Pancreas (tissue), 10 donors: ENCODE measurements at regions not wholly inside any gene's neighbourhood (a gene's known extent, or its start where the extent isn't known, plus 50 kb on each side); places are given as distances from the start of the nearest gene placed in this dataset.

Source experiments
- ATAC-seq, 4 donors: fragments of 200-7000 bp; cut with Tn5 transposase; one replicate each; pipeline versions ENCODE4 v1.8.0 to v1.9.1; 2020; ENCODE audit warnings: mild to moderate bottlenecking in 4 of 4, moderate library complexity in 4 of 4
- DNase-seq, 6 donors: peaks; one replicate each; pipeline ENCODE4 v3.0.0-alpha.2; 2020
- FAIRE-seq: peaks from 2 replicates; lab custom pipeline; 2012; peaks lifted over from hg19 to GRCh38; lab: Jason Lieb, UNC
- H3K27ac ChIP-seq, 4 donors: fragments of 200-600 bp; sonication (generic); 1 replicate in 3 of 4; 2 replicates in 1 of 4; pipeline versions ENCODE4 v1.5.0 to v1.8.0; 2020
- H3K27me3 ChIP-seq, 4 donors: fragments of 200-600 bp; one replicate each; pipeline ENCODE4 v1.8.0; 2021
- H3K36me3 ChIP-seq, 3 donors: fragments of 200-600 bp; sonication (generic) in 1 of 3; one replicate each; pipeline versions ENCODE4 v1.5.0 to v1.8.0; 2020 to 2021
- H3K4me1 ChIP-seq, 3 donors: fragments of 200-600 bp; one replicate each; pipeline ENCODE4 v1.8.0; 2021
- H3K4me3 ChIP-seq, 4 donors: fragments of 200-600 bp; sonication (generic) in 2 of 4; one replicate each; pipeline versions ENCODE4 v1.5.0 to v1.8.0; 2020 to 2021
- H3K9me3 ChIP-seq, 4 donors: fragments of 200-600 bp; one replicate each; pipeline ENCODE4 v1.8.0; 2021
- CTCF ChIP-seq, 4 donors: fragments of 200-600 bp; sonication (generic) in 3 of 4; IDR thresholded peaks; one replicate each; pipeline versions ENCODE4 v1.5.0 to v1.8.0; 2021; ENCODE audit warnings: antibody characterized with exemption in 4 of 4
- WGBS, 2 donors: extraction: QIAGEN DNeasy Blood & Tissue Kit; methylation state at CpG; one replicate each; pipeline ENCODE4 v1.1.7; 2013; 5-methylcytosine and 5-hydroxymethylcytosine counted together
- intact Hi-C, 3 donors: fragments of 100-400 bp; cut with DNase I; formaldehyde crosslinking; loops; one replicate each; pipeline versions ENCODE4 v1.11.1 to v1.14.2; 2022
- donor health status: healthy with polysubstance abuse.
- donor health status: DM: no; HTN: no; CAD: no; lungs with moderate emphysema.
- donor health status: DM: no; HTN: no; CAD: no.
- donor health status: control.
- donor health status: control.
- donor health status: Bipolar disorder and iron deficiency.
- donor health status: DM: yes; HTN: yes; CAD: no.
- donor health status: DM: no; HTN: no; CAD: no.
- donor health status: DM: no; HTN: no; CAD: no.
- donor health status: DM: yes; HTN: yes; CAD: no.

DNA sequence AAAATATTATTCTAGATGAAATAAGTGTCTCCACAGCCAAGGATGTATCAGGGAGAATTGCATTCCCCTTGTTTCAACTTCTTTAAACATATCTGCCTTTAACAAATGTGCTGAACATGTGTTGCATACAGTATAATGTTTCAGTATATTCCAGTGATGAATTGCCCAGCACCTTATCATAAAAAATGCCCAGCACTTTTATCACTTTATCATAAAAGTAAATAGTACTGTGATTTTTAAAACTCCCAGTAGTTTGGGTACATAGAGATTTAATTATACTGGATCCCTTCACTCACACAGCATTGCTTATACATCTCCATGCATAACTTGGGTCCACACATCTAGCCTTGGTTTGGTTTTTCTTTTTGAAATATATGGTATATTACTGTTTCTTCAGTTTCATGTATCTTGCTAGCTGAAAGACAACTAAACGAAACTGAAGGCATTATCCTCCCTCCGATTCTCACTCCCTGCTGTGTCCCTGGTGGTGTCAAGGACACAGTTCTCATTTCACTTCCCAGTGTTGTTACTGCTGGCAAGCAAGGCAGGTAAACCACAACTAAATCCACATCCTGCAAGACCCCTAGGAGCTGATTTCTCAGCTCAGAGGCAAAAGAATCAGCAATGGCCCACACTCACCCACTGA is 118.2 kb upstream of the SLC44A3 start:
- H3K27ac ChIP-seq = peak overlapping the region in 2 of 4 donors; percentile 14 to 43

GRCh38 chr1:94698759-94699502 is 121.2 kb upstream of the SLC44A3 start:
- ATAC-seq (peak in 3 of 4 donors; percentile 32 to 58 (median 55)), FAIRE-seq (no peak), DNase-seq (no peak)
- Histone ChIP-seq H3K9me3 (no peaks in the 10 kb centered on the region), H3K4me1 (peaks cover 0 to 5% (median 3%) of the 10 kb centered on the region in 3 donors), H3K27me3 (no peaks in the 10 kb centered on the region), H3K27ac (no peak overlapping the region), H3K36me3 (no peaks in the 10 kb centered on the region), H3K4me3 (no peak overlapping the region)
- WGBS, 2 donors = 55 to 57% methylated on average over 3 of the region's 3 CpGs
- intact Hi-C loops = no loop called here
- no peak for TF ChIP-seq CTCF (IDR thresholded peaks at IDR 0.05)

More for the DNA sequence above, 118.2 kb upstream of the SLC44A3 start:
- DNase-seq (no peak), ATAC-seq (peak in 2 of 4 donors; percentile 38 to 61), FAIRE-seq (no peak)
- WGBS, 2 donors = 42% methylated on average over 2 of the region's 2 CpGs
- Histone ChIP-seq H3K9me3 (no peaks in the 10 kb centered on the region), H3K4me1 (peaks cover 0 to 5% (median 3%) of the 10 kb centered on the region in 3 donors), H3K36me3 (no peaks in the 10 kb centered on the region), H3K27me3 (no peaks in the 10 kb centered on the region), H3K4me3 (no peak overlapping the region)
- no peak for TF ChIP-seq CTCF (IDR thresholded peaks at IDR 0.05)
- intact Hi-C loops = no loop called here

DNA sequence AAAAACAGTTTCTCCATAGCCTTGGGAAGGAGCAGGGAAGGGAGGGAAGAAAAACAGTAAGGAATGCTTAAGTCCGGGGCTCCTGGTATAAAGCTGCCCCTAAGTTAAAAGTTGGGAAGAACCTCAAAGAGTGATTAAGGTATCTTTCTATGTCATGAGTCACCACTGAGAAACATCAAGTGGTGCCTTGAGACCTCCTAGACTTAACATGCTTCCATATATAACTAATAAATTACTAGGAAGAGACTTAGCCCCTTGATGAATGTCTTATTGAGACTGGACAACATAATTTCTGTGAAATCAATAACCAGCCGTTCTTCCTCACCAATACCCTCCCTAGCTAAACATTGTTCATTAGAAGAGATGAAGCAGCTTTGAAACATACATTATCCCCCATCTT is 121.8 kb upstream of the SLC44A3 start:
- intact Hi-C loops = no loop called here
- Histone ChIP-seq H3K4me1 (peaks cover 0 to 5% (median 3%) of the 10 kb centered on the region in 3 donors), H3K27ac (no peak overlapping the region), H3K9me3 (no peaks in the 10 kb centered on the region), H3K27me3 (no peaks in the 10 kb centered on the region), H3K4me3 (no peak overlapping the region), H3K36me3 (no peaks in the 10 kb centered on the region)
- ATAC-seq = peak in 1 of 4 donors; percentile 38
- WGBS, 2 donors = 47 to 61% methylated on average over 2 of the region's 2 CpGs
- TF ChIP-seq CTCF (IDR thresholded peaks at IDR 0.05) = no peak
- no peak for DNase-seq
- FAIRE-seq = no peak

GRCh38 chr1:94697839-94698238 is 122.3 kb upstream of the SLC44A3 start:
- no peak for TF ChIP-seq CTCF (IDR thresholded peaks at IDR 0.05)
- DNase-seq (no peak), FAIRE-seq (no peak), ATAC-seq (peak in 2 of 4 donors; percentile 34 to 56)
- H3K4me1 ChIP-seq = peaks cover 0 to 5% (median 3%) of the 10 kb centered on the region in 3 donors
- intact Hi-C loops = no loop called here
- no peak overlapping the region for H3K4me3 ChIP-seq
- no peaks in the 10 kb centered on the region for H3K27me3 ChIP-seq
- H3K27ac ChIP-seq = no peak overlapping the region
- H3K36me3 ChIP-seq = no peaks in the 10 kb centered on the region
- 56 to 66% methylated on average over 5 of the region's 5 CpGs for WGBS, 2 donors
- no peaks in the 10 kb centered on the region for H3K9me3 ChIP-seq
